HG03558 (cell line): ENCODE measurements at regions not wholly inside any gene's neighbourhood (a gene's known extent, or its start where the extent isn't known, plus 50 kb on each side); places are given as distances from the start of the nearest gene placed in this dataset.

ENCODE experiments used
- ATAC-seq: cut with Tn5 transposase; IDR thresholded peaks from one replicate; pipeline ENCODE4 v1.9.1; 2021; ENCODE audit warnings: moderate number of reproducible peaks; ENCODE audit not compliant: unreplicated experiment; ENCODE audit errors: extremely low read depth

- no peak for ATAC-seq
Measured at GRCh38 chr9:549455-549997, 292.0 kb upstream of the DMRT1 start.

- ATAC-seq: no peak
Measured at GRCh38 chr9:550333-550732, 291.2 kb upstream of the DMRT1 start.

- ATAC-seq: no peak
Measured at GRCh38 chr9:551986-552929, 289.2 kb upstream of the DMRT1 start.

- ATAC-seq: no peak
Measured at GRCh38 chr9:555493-555892, 286.0 kb upstream of the DMRT1 start.

- ATAC-seq: no peak
Measured at GRCh38 chr9:556199-556598, 285.3 kb upstream of the DMRT1 start.

- no peak for ATAC-seq
Measured at GRCh38 chr9:556675-557074, 284.8 kb upstream of the DMRT1 start.

GRCh38 chr9:557601-558201 is 283.8 kb upstream of the DMRT1 start:
- ATAC-seq: no peak

- ATAC-seq: no peak
Measured at GRCh38 chr9:561427-561826, 280.1 kb upstream of the DMRT1 start.

GRCh38 chr9:563200-563599 is 278.3 kb upstream of the DMRT1 start:
- ATAC-seq: no peak

GRCh38 chr9:565528-565927 is 276.0 kb upstream of the DMRT1 start:
- ATAC-seq: no peak

GRCh38 chr9:567128-567746 is 274.3 kb upstream of the DMRT1 start:
- ATAC-seq: peak; percentile 75

GRCh38 chr9:567747-568305 is 273.7 kb upstream of the DMRT1 start:
- ATAC-seq: no peak

GRCh38 chr9:569296-569695 is 272.2 kb upstream of the DMRT1 start:
- no peak for ATAC-seq

GRCh38 chr9:570187-570586 is 271.3 kb upstream of the DMRT1 start:
- ATAC-seq: no peak

GRCh38 chr9:571066-571465 is 270.4 kb upstream of the DMRT1 start:
- no peak for ATAC-seq

GRCh38 chr9:571741-572140 is 269.8 kb upstream of the DMRT1 start:
- no peak for ATAC-seq

GRCh38 chr9:573691-574410 is 267.6 kb upstream of the DMRT1 start:
- ATAC-seq: no peak

GRCh38 chr9:575139-575538 is 266.4 kb upstream of the DMRT1 start:
- ATAC-seq: no peak

GRCh38 chr9:580652-581342 is 260.7 kb upstream of the DMRT1 start:
- ATAC-seq: no peak
